WTC11 (cell line): ENCODE measurements at regions not wholly inside any gene's neighbourhood (a gene's known extent, or its start where the extent isn't known, plus 50 kb on each side); places are given as distances from the start of the nearest gene placed in this dataset.

ENCODE experiments used
- ATAC-seq: fragments of 200-7000 bp; cut with Tn5 transposase; 2 replicates; pipeline ENCODE4 v1.10.0; 2021; ENCODE audit warnings: mild to moderate bottlenecking, moderate library complexity
- CTCF ChIA-PET: fragments of 300-600 bp; sonication (Branson Sonifier 250); formaldehyde crosslinking; loops from one replicate; lab custom pipeline; 2021; ENCODE audit warnings: antibody characterized with exemption; lab: Charles Lee
- POLR2A ChIA-PET: fragments of 350-600 bp; sonication (Branson Sonifier 250); formaldehyde crosslinking; loops from one replicate; lab custom pipeline; 2021; ENCODE audit warnings: antibody characterized with exemption; lab: Charles Lee
- DNase-seq: peaks from one replicate; pipeline ENCODE4 v3.0.0; 2021; ENCODE audit warnings: low spot score
- H3K27ac Mint-ChIP-seq: 2 replicates; pipeline ENCODE4 v1.8.0; 2021; ENCODE audit warnings: mixed read lengths
- H3K27me3 Mint-ChIP-seq: 2 replicates; pipeline ENCODE4 v1.8.0; 2021; ENCODE audit warnings: low read depth, mild to moderate bottlenecking, moderate library complexity, mixed read lengths
- H3K36me3 Mint-ChIP-seq: 2 replicates; pipeline ENCODE4 v1.8.0; 2021; ENCODE audit warnings: mixed read lengths
- H3K4me1 Mint-ChIP-seq: 2 replicates; pipeline ENCODE4 v1.8.0; 2022; ENCODE audit warnings: mixed read lengths
- H3K4me3 Mint-ChIP-seq: 2 replicates; pipeline ENCODE4 v1.8.0; 2021; ENCODE audit warnings: mild to moderate bottlenecking, moderate library complexity, mixed read lengths
- H3K9me3 Mint-ChIP-seq: 2 replicates; pipeline ENCODE4 v1.8.0; 2021; ENCODE audit warnings: mixed read lengths
- ARID4B ChIP-seq: sonication (generic); formaldehyde crosslinking; IDR thresholded peaks from 2 replicates; pipeline ENCODE4 v1.8.0; 2023; ENCODE audit warnings: missing genetic modification reagents, mild to moderate bottlenecking, borderline replicate concordance
- ATF6 ChIP-seq: sonication (generic); formaldehyde crosslinking; IDR thresholded peaks from 2 replicates; pipeline ENCODE4 v1.8.1; 2023; ENCODE audit warnings: mild to moderate bottlenecking, missing genetic modification reagents
- E2F1 ChIP-seq: sonication (generic); formaldehyde crosslinking; IDR thresholded peaks from 2 replicates; pipeline ENCODE4 v1.8.0; 2022; ENCODE audit warnings: mild to moderate bottlenecking, missing genetic modification reagents
- EMX1 ChIP-seq: fragments of 250-450 bp; sonication (Bioruptor Pico); IDR thresholded peaks from 2 replicates; pipeline ENCODE4 v1.8.0; 2021; ENCODE audit warnings: mild to moderate bottlenecking
- GRHL2 ChIP-seq: fragments of 250-450 bp; sonication (Bioruptor Pico); IDR thresholded peaks from 2 replicates; pipeline ENCODE4 v1.8.0; 2022; ENCODE audit warnings: mild to moderate bottlenecking, moderate library complexity; ENCODE audit not compliant: insufficient replicate concordance, severe bottlenecking
- MXD4 ChIP-seq: fragments of 250-450 bp; sonication (Bioruptor Pico); IDR thresholded peaks from 2 replicates; pipeline ENCODE4 v1.8.0; 2021; ENCODE audit warnings: mild to moderate bottlenecking, moderate library complexity, borderline replicate concordance
- MYBL2 ChIP-seq: sonication (generic); formaldehyde crosslinking; IDR thresholded peaks from 2 replicates; pipeline ENCODE4 v1.8.1; 2023; ENCODE audit warnings: mild to moderate bottlenecking, moderate library complexity, missing genetic modification reagents
- NR2C2 ChIP-seq: sonication (generic); formaldehyde crosslinking; IDR thresholded peaks from 2 replicates; pipeline ENCODE4 v1.8.0; 2022; ENCODE audit warnings: mild to moderate bottlenecking, missing genetic modification reagents
- PRRX2 ChIP-seq: fragments of 250-450 bp; sonication (Bioruptor Pico); IDR thresholded peaks from 2 replicates; pipeline ENCODE4 v1.8.0; 2021; ENCODE audit warnings: mild to moderate bottlenecking
- TEAD1 ChIP-seq: sonication (generic); formaldehyde crosslinking; IDR thresholded peaks from 2 replicates; pipeline ENCODE4 v1.8.0; 2022; ENCODE audit warnings: mild to moderate bottlenecking, missing genetic modification reagents
- TP53 ChIP-seq: sonication (generic); formaldehyde crosslinking; IDR thresholded peaks from 2 replicates; pipeline ENCODE4 v1.8.1; 2023; ENCODE audit warnings: mild to moderate bottlenecking, missing genetic modification reagents
- ZNF138 ChIP-seq: sonication (generic); formaldehyde crosslinking; conservative IDR thresholded peaks from 2 replicates; pipeline ENCODE4 v1.8.1; 2022; ENCODE audit warnings: mild to moderate bottlenecking, moderate library complexity, missing genetic modification reagents
- ZNF232 ChIP-seq: sonication (generic); formaldehyde crosslinking; IDR thresholded peaks from 2 replicates; pipeline ENCODE4 v1.8.0; 2022; ENCODE audit warnings: mild to moderate bottlenecking, missing genetic modification reagents
- ZNF317 ChIP-seq: sonication (generic); formaldehyde crosslinking; IDR thresholded peaks from 2 replicates; pipeline ENCODE4 v1.8.1; 2023; ENCODE audit warnings: low read depth, mild to moderate bottlenecking, moderate library complexity, missing genetic modification reagents, borderline replicate concordance
- ZNF396 ChIP-seq: fragments of 250-450 bp; sonication (Bioruptor Pico); IDR thresholded peaks from 2 replicates; pipeline ENCODE4 v1.8.0; 2021; ENCODE audit warnings: mild to moderate bottlenecking, moderate library complexity, borderline replicate concordance
- ZNF423 ChIP-seq: fragments of 250-450 bp; sonication (Bioruptor Pico); IDR thresholded peaks from 2 replicates; pipeline ENCODE4 v2.1.2; 2022; ENCODE audit warnings: mild to moderate bottlenecking, moderate library complexity
- TF ChIP-seq, protein P1 (sequence below): sonication (generic); formaldehyde crosslinking; IDR thresholded peaks from 2 replicates; pipeline ENCODE4 v1.8.1; 2023; ENCODE audit warnings: mild to moderate bottlenecking, missing genetic modification reagents, moderate library complexity

DNA sequence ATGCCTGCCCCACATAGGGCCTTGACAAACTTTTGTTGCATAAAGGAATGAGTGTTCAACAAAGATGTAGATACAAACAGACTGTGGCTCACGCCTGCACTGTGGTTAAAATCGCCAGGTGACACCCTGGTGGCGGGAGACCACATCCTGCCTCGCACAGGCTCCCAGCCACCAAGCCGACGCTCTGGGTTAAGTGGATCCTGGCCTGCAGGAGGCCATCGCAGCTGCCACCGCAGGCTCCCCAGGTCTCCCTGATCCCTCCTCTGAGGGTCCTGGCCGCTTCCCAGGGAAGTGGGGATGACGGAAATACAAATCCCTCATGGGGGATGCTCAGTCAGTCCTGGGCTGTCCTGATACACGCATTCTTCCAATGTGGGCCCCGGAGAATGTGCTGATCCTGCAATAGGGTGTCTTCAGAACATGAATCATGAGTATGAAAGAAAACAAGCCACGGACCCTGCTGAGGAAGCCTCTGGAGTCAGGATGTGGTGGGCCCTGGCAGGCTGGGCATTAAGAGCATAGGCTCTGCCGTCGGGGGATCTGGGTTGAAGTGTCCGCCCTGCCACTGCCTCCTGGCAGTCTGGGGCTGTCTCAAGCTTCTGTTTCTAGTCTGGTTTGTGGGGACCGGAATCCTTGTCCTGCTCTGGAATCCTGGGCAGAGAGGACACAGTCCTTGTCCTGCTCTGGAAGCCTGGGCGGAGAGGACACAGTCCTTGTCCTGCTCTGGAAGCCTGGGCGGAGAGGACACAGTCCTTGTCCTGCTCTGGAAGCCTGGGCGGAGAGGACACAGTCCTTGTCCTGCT is 53.5 kb upstream of the BEGAIN start (continued):
- TF ChIP-seq TEAD1 (CRISPR knock-in tag) (no peak), ZNF423 (CRISPR knock-in tag) (no peak), ZNF396 (no peak)

DNA sequence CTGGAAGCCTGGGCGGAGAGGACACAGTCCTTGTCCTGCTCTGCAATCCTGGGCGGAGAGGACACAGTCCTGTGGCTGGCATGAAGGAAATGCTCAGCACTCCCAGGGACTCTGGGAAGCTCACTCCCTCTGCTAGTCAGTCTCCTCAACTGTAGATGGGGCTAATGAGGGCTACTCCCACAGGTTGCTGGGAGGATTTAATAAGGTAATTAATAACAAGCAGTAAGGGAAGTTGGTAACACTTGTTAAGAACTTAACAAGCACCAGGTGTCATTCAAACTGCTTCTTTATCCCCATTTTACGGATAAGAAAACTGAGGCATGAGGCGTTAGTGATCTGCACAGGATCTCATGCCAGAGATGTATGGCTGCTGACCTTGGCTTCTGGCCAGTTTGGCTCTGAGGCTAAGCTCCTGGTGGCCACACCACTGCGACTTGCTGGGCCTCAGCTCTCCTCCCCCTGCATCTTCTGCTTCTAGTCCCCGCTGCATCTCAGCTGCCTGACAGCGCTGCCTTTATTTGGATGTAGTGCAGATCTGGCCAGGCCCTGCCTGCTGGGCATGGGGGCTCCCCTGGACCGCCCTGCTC is 54.1 kb upstream of the BEGAIN start:
- no peak overlapping the region for H3K27ac Mint-ChIP-seq
- CTCF ChIA-PET, result interaction anchor here (1.0 to 1.6 kb wide), 2 partner anchors 12 to 224 kb away, joined by 3 to 5 read pairs; no protein-coding TSS in a partner anchor
- POLR2A ChIA-PET, result no interaction called here

GRCh38 chr14:100643426-100643825 is 56.2 kb upstream of the BEGAIN start:
- ATAC-seq (no peak), DNase-seq (no peak)
- peaks cover 4% of the 10 kb centered on the region; the same call in 1 of the 2 replicates for H3K27me3 Mint-ChIP-seq
- H3K36me3 Mint-ChIP-seq, result no peaks in the 10 kb centered on the region
- ChIA-PET CTCF (interaction anchor here (3.6 kb wide), 1 partner anchor 13 kb away, joined by 68 read pairs; no protein-coding TSS in a partner anchor), POLR2A (no interaction called here)
- no peaks in the 10 kb centered on the region for H3K9me3 Mint-ChIP-seq
- no peak overlapping the region for H3K27ac Mint-ChIP-seq
- peaks cover 9% of the 10 kb centered on the region for H3K4me1 Mint-ChIP-seq
- H3K4me3 Mint-ChIP-seq, result no peak overlapping the region
- TF ChIP-seq EMX1 (CRISPR knock-in tag) (no peak), ZNF138 (CRISPR knock-in tag) (no peak), ZNF232 (CRISPR knock-in tag) (no peak), ATF6 (CRISPR knock-in tag) (no peak), MXD4 (CRISPR knock-in tag) (no peak), ARID4B (no peak), TP53 (CRISPR knock-in tag) (no peak), TEAD1 (CRISPR knock-in tag) (no peak), ZNF317 (CRISPR knock-in tag) (no peak), NR2C2 (no peak), GRHL2 (CRISPR knock-in tag) (no peak), MYBL2 (CRISPR knock-in tag) (no peak), PRRX2 (no peak)
- TF ChIP-seq, protein P1, sequence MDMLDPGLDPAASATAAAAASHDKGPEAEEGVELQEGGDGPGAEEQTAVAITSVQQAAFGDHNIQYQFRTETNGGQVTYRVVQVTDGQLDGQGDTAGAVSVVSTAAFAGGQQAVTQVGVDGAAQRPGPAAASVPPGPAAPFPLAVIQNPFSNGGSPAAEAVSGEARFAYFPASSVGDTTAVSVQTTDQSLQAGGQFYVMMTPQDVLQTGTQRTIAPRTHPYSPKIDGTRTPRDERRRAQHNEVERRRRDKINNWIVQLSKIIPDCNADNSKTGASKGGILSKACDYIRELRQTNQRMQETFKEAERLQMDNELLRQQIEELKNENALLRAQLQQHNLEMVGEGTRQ (CRISPR knock-in tag), result no peak

More for the DNA sequence above, 54.1 kb upstream of the BEGAIN start:
- Mint-ChIP-seq H3K36me3 (no peaks in the 10 kb centered on the region), H3K4me3 (no peak overlapping the region), H3K9me3 (no peaks in the 10 kb centered on the region), H3K27me3 (peaks cover 4% of the 10 kb centered on the region; the same call in 1 of the 2 replicates), H3K4me1 (peaks cover 12% of the 10 kb centered on the region)
- no peak for DNase-seq
- ATAC-seq, result no peak
- TF ChIP-seq E2F1 (CRISPR knock-in tag) (no peak), ATF6 (CRISPR knock-in tag) (no peak), ZNF423 (CRISPR knock-in tag) (no peak)
